Fibroblast of upper back skin (primary cell): ENCODE measurements at regions not wholly inside any gene's neighbourhood (a gene's known extent, or its start where the extent isn't known, plus 50 kb on each side); places are given as distances from the start of the nearest gene placed in this dataset.
A peak's percentile ranks its signal among the peaks of the same experiment; 100 is the strongest.
"Not testable (repeated sequence)": the region's sequence is repeated elsewhere in the genome, so short reads cannot be mapped to it uniquely, and the experiment has no call there.

Experiments
- DNase-seq: peaks from one replicate; pipeline ENCODE4 v3.0.0-alpha.2; 2013

DNA sequence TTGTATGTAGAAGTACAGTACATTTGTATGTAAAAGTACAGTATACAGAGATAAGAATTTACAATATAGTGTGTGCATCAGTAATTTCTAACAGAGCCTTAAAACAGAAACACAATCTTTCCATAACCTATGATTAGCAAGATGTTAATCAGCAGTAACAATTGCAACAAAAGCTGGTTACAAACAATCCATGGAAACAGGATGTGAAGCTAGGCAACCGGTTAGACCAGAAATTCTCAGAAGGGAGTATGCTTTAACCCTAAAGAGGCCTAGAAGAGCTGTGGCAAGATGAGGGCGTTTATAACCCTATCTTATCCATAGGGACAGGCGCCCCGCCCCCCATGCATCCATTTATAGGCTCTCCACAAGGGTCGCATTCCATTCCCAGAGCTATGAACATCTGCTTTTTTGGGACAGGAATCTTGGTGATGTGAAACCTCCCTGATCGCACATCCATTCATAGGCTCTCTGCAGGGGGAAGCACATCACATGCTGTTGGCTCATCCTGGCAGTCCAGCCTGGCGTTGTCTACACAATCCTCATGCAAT, 180.3 kb downstream of the PDGFRA start:
- not testable (repeated sequence) for DNase-seq

DNA sequence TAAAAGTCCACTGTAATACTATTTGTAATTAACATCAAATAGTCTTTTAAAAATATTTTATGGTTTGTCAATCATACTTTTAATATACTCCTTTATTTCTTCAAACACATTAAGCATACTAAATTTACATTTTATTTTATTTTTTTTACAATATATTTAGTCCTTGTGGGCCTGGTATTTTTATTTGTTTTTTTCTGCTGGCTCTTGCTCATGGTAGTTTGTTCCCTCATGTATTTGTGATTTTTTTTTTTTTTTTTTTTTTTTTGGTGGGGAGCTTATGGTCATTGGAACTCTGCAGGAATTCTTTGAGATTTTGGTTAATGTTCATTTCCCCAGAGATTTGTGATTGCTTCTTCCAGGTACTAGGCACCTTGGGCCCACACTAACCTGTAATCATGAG, 185.5 kb downstream of the PDGFRA start:
- DNase-seq = no peak

DNA sequence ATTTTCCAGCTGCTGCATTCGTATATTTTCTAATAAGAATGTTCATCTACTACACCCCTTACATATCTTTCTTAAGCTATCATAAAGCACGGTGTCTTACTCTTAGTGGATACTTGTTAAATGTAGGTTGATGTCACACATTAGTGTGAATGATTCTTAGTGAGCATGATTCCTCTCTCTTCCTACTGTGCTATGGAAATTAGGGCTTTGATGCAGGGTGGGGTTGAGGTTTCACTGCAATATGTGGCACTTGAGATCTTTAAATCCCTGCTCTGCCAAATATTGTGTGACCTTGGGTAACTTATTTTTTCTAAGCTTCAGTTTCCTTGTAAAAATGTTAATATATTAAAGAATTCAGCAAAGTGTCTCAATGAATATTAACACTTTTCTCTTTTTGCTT, 188.4 kb downstream of the PDGFRA start:
- DNase-seq = no peak

DNA sequence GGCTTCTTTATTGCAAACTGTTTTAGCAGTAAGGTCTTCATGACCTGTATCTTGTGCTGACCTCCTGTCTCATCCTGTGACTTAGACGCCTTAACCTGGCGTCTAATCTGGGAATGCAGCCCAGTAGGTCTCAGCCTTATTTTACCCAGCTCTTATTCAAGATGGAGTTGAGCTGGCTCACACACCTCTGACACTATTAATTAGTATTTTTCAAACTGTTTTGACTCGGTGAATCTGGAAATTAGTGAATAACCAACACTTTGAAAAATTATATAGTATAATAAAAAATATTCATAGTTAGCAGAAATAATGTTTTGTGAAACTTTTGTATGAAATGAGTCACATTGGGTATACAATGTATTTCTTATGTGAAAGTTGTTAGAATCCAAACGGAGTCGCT, 189.4 kb downstream of the PDGFRA start:
- no peak for DNase-seq

DNA sequence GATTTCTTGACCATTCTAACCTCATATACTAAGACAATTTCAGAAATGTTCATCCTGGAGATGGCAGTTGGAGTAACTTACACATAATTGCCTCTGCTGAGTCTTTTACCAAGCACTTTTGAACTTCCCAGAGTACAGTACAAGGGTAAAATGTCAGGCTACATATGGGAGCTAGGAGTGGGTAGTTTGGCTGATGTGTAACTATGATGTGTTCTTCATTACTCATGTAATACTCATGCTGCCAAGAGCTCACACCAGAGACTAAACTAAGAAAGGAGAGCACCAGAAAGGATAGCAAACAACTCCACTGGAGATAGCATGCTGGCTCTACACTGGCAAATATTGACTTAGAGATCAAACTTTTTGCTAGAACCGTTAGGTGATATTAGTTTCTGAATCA, 194.0 kb downstream of the PDGFRA start:
- peak; percentile 46 for DNase-seq

DNA sequence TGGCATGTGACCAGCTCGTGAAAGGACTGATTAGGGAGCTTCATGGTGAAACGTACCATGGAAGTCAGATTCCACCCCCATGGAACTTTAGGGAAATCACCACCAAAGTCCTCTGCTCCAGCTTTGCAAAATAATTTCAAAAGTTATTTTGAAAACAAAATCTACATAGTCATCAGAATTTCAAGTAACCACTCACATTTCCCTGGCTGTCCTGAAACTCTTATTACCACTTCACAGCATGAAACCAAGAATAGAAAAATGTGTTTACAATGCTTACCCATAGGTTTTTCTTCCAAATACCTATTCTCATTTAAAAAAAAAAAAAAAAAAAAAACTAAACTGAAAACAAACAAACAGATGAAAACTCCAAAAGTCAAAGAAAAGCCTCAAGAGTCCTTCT, 198.7 kb downstream of the PDGFRA start:
- DNase-seq = no peak

DNA sequence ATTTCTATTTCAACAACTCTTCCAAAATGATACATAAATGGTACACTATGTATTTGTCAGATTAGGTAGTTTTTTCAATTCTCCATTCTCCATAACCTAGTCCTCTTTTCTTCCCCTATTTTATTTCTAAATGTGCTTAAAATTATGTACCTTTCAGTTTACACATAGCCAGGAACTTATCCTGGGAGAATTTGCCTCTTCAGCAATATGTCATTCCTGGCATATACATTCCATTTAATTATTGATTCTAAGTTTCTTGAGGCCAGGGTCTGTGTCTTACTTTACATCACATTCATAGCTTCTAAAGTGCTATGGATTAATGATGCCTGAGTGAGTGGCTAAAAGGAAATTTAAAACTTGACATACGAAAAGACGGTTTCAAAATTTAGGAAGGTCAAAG, 199.8 kb downstream of the PDGFRA start:
- DNase-seq = no peak

DNA sequence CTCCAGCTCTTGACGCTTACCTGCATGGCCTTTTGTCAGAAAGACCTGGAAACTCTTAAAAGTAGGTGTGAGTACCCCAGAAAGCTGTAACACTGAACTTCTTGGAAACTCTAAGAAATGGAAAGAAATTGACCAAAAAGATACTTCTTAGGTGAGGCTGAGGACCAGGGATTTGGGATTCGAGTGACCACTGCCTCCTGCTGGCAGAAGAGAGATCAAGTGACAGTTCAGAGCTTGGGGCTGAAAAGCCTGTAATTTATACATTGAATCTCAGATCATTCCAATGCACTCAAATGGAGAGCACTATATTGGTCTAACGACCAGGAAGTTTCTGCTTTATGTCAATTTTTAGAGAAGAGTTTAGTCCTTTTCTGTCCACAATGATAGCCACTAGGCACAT, 204.6 kb downstream of the PDGFRA start:
- DNase-seq = no peak

DNA sequence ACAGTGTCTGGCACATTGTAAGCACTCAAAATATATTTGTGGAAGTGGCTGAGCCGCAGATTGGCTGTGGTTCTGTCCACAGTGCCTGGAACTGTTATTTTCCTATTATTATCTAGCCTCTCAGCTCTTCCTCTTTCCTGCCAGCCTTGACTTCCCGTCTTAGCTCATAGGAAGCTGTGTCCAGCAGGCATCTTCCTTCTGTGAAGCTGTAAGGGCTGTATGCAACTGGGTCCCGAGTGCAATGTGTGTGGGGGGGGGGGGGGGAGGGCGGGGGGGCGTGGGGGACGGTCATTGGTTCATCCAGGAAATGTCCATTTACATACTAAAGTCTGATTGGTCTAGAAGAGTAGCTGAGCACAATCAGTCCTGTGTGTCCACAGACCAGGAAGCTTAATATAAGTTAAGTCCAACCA, 210.7 kb downstream of the PDGFRA start:
- peak; percentile 19 for DNase-seq

DNA sequence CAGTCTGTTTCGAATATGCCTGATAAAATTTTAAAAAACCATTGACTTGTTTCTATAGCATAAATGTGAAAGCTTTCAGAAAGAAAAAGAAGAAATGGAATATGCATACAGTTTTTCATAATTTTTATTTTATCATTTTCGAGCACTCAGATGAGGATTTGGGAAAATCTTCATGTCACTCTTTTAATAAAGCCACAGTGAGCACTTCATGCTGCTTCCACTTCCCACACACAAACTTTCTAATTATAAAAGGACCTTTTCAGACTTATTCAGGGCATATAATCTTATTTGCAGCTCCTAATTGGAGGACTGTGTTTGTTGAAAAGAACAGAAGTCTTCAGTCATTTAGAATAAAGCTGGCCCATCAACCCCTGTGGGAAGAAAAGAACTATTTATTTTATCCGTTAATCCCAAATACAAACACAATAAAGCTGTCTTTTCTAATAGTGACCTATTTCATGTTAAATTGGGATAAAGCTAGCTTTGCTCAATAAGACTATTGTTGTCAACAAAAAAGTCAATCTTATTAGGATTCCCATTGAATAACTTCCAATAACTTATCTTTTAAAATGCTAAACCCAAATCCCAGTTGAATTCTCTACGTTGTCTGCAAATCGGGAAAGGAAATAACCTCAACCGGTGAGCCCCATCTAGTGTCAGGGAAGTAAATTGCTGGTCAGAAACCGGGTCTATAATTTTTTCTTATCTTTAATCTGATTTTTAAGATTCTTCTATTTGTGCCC, 211.5 kb downstream of the PDGFRA start:
- DNase-seq = peak; percentile 40

DNA sequence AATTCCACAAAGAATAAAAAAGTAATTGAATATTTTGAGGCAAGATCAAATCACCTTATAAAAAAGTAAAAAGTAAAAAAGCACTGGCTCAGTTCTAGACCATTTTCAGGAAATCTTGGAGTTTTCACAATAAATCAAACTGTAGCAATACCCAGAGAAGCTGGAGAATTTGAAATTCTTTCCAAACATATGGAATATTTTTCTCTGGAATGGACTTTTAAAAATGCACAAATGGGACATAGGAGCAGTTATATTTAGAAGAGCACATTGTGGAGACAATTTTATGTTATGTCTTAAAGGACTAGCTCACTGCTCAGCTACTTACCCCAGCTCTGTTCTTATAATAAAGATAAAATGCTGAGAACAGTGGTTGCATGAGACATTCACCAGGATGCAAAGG, 211.9 kb upstream of the KIT start:
- DNase-seq = peak; percentile 29

DNA sequence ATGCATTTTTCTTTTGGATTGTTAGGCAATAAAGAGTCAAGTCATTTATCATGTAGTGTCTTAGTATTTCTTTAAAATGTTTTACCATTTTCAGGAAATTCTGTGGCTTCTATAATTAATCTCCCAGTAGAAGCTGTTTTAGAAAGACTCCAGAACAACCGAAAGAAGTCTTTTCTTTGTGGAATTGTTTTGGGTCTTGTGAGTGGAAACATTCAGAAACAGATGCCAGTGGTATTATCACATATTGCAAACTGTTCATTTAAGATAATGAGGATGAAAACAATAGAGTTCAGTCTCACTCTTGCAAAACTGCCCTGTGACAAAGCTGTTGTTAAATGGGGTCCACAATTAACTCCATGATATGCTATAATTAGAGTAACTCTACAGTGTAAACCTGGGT, 211.2 kb upstream of the KIT start:
- peak; percentile 10 for DNase-seq

DNA sequence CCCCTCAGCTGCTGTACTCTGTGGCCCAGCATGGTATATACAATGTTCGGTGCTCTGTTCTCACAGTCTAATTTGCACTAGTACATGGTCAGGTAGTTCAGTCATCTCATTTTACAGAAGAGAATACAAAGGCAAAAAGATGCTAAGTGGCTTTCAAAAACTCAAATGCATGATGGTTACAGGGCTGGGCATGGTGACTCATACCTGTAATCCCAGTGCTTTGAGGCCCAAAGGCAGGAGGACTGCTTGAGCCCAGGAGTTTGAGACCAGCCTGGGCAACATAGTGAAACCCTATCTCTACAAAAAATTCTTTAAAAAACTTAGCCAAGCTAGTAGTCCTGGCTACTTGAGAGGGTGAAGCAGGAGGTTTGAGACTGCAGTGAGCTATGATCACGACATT, 210.5 kb upstream of the KIT start:
- DNase-seq = no peak

DNA sequence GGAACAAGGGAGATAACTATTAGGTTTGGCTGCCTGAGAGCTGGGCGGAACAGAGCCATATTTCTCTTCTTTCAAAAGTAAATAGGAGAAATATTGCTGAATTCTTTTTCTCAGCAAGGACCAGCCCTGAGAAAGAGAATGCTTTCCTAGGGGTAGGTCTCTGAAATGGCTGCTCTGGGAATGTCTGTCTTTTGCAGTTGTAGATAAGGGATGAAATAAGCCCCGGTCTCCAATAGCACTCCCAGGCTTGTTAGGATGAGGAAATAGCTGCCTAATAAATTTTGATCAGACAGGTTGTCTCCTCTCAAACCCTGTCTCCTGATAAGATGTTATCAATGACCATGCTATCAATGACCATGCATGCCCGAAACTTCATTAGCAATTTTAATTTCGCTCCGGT, 207.8 kb upstream of the KIT start:
- DNase-seq = no peak

DNA sequence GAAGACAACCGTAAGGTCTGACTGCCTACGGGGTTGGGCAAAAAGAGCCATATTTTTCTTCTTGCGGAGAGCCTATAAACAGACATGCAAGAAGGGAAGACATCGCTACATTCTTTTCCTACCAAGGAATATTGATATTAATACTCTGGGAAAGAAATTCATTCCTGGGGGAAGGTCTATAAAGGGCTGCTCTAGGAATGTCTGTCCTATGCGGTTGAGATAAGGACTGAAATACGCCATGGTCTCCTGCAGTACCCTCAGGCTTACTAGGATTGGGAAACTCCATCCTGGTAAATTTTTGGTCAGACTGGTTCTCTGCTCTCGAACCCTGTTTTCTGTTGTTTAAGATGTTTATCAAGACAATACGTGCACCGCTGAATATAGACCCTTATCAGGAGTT, 190.8 kb upstream of the KIT start:
- not testable (repeated sequence) for DNase-seq

DNA sequence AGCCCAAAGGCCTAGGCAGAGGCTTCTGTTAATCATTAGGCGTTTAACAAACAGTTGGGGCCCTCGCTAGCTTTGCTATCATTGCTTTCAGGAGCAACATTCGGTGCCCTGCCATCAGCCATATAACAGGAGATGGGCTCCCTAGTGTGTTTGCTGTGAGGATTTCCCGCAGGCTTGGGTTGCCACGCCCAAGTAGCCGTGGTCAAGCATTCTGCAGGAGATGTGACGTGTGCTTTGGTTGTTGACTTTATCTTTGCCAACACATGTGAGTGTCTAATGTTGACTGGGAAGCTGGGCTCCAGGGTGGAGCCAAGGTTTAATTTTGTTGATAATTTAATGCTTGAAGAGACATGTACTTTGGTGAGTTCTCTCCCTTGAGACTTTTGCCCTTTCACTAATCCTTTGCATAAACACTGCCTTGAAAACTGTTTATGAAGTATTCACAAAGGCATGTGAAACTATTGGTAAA, 184.6 kb upstream of the KIT start:
- DNase-seq = no peak

DNA sequence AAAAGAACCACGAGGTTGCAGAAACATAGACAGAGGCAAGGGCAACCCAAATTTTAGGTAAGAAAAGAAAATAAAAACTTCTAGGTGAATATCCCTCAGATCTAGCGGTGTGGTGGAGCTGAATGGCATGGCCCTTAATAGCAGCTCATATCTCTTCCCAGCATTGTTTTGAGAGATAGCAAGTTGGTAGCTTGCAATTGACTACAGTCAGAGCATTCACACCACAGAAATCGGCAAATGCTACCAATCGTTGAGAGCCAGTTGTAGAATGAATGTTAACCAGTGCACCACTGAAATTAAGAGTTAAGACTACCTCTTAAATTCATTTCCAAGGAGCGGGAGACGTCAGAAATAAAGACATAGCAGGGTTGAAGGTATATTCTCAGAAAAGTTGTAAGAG, 184.0 kb upstream of the KIT start:
- no peak for DNase-seq

DNA sequence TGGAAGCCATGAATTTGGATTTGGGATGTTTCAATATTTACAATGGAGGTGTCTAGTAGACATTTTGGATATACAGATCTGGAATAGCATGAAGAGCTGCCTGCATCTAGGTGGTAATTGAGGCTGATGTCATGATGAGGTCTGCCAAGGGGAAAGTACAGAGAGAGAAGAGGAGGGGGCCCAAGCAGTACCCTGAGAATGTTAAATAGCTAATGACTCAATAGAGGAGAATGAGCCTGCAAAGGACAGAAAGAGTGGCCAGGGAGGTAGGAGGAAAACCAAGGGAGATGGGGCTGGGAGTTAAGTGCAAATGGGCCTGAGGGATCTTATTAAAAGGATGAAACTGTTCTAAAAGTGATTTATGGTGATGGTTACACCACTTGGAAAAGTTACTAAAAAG, 182.2 kb upstream of the KIT start:
- DNase-seq = peak; percentile 36

DNA sequence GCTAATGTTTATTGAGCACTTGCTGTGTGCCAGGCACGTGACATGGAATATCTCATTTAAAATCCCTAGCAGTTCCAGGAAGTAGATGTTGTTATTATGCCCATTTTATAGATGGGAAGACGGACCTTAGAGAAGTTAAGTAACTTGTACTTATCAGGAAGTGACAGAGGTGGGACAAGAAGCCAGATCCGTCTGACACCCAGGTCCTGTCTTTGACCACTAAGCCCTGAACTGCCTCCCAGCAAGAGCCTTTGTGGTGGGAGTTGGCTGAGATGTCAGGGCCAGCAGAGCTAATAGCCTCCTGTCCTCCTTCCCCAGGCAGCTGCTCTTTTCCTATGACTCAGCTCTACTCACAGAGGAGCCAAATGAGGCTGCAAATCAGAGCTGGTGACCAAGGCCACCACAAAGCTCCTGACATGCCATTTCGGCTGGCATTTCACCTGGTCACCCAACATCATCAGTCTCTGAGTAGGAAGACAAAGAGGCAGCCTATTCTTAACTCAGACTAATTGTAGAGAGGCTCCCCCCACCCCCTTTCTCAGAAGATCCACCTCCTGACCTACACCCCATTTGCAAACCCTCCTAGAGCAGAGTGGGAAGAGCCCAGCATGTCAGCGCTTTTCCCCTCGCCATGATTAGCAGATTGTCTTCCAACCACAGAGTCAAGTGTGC, 175.1 kb upstream of the KIT start:
- peak; percentile 41 for DNase-seq

DNA sequence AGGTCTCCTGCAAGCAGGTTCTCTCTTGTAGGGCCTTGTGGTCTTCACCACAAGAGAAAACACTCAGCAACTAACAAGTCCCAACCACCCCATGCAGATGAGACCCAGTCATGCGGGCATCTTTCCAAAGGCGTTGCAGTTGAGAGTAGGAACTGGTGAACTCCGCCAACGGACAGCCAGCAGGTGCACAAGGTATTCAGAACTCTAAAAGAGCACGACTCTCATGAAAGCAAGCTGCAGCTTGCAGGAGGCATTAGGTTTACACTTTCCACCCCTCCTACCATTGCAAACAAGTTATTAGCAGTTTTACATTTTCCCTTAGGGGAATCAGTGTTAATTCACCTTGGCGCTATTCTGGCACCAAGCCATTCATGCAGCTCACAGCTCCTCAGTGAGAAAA, 173.4 kb upstream of the KIT start:
- no peak for DNase-seq

DNA sequence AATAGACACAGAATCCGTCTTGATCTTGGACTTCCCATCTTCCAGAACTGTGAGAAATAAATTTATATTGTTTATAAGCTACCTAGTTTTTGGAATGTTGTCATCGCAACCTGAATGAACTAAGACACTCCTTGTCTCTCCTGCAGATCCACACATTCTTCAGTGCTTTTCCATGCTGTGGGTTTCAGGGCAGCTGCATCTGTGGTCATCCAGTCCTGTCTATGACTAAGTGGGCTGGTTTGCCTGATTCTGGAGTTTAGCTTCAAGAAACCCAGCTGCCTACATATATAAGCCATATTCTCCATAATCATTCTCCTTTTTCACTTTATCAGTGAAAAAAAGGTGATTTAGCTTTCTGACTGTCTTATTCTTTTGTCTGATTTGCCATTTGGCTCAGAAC, 170.3 kb upstream of the KIT start:
- DNase-seq = peak; percentile 54

DNA sequence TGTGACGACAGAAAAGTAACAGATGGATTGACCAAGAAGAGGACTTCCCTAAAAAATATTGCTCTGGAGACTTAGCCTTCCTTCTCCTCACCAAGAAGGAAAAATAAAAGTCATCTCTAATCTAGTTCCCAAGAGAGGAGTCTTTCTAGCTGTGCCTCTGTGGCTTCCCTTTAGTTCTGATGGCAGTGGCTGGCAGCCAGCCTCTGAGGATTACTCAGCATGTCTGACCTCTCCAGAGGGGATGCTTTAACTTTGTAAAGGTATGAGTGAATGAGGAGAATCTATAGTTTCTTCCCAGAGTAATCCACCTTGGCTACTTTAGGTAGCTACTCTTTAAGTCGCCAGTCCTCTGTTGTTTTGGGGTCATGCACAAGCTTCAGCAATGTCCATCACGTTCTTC, 163.9 kb upstream of the KIT start:
- peak; percentile 25 for DNase-seq

DNA sequence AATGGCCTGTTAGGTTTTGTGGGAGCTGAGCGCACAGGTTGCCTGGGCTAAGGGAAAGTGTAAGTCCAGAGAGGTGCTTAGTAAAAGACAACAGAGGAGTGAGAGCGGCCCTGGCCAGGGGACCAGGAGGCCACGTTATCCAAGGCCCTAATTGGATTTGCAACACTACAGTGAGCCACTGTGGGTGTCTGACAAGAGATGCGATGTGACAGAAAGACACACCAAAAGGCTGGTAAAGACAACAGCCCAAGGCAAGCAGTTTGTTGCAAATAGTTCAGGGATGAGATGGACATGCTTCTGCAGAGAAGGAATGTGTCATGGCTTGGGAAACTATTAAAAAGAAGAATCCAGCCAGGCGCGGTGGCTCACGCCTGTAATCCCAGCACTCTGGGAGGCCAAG, 162.7 kb upstream of the KIT start:
- DNase-seq = peak; percentile 24

DNA sequence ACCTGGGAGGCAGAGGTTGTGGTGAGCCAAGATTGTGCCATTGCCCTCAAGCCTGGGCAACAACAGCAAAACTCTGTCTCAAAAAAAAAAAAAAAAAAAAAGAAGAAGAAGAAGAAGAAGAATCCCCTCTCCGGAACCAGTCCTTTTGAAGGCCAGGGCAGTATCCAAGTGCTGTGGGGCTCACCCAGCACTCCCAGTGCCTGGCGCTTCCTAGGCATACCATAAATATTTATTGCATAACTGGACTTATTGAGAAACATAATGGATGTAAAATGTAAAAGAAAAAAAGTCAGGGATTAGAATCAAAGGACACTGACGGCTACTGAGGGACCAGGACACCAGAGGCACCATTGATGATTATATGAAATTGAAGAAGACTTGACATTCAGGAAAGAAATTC, 162.1 kb upstream of the KIT start:
- no peak for DNase-seq

DNA sequence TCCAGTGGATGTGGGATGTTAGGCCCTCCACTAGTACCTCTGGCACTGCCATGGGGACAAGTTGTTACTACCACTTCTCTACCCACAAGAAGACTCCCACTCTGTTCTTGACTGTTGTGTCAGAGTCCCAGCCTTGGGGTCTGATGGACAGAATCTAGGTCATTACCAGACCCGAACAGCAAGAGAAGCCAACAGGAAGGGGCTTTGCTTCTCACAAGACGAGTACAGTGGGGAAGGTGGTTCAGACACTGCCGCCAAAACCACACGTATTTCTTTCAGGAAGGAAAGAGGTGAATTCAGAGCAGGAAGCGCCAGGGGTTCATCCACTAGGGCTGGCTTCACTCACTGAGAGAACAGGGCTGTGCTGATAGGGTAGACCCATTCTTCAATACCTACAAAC, 161.3 kb upstream of the KIT start:
- DNase-seq = no peak
